A549 (cell line): ENCODE measurements at regions not wholly inside any gene's neighbourhood (a gene's known extent, or its start where the extent isn't known, plus 50 kb on each side); places are given as distances from the start of the nearest gene placed in this dataset.

Experiments
- ATAC-seq, 2 experiments: fragments of 200-7000 bp in 1 of 2; fragments of >200 bp in 1 of 2; cut with Nextera tagmentation in 1 of 2; cut with Tn5 transposase in 1 of 2; 3 replicates each; pipeline versions ENCODE4 v1.8.0 to v1.9.1; 2018 to 2020; ENCODE audit warnings: mild to moderate bottlenecking in 1 of 2, moderate library complexity in 1 of 2
- CTCF ChIA-PET: fragments of 300-600 bp; sonication (Branson Sonifier 250); formaldehyde crosslinking; extraction: SDS; loops from one replicate; lab custom pipeline; 2021; ENCODE audit warnings: antibody characterized with exemption, inconsistent platforms; lab: Yijun Ruan, JAX
- POLR2A ChIA-PET: fragments of 350-600 bp; formaldehyde crosslinking; extraction: SDS; loops from one replicate; lab custom pipeline; 2021; ENCODE audit warnings: antibody characterized with exemption, inconsistent platforms; lab: Yijun Ruan, JAX
- DNase-seq, 2 experiments: peaks; one replicate each; pipeline versions ENCODE4 v3.0.0 to v3.0.0-alpha.2; 2011 to 2016; ENCODE audit warnings: low read depth in 1 of 2, low spot score in 1 of 2
- FAIRE-seq: peaks from 2 replicates; lab custom pipeline; 2011; peaks lifted over from hg19 to GRCh38; lab: Jason Lieb, UNC
- H3K27ac ChIP-seq, 2 experiments: fragments of >200 bp; sonication (Bioruptor Twin); formaldehyde crosslinking; 3 replicates each; pipeline ENCODE4 v1.5.1; 2016 to 2017
- H3K4me1 ChIP-seq: fragments of >200 bp; sonication (Bioruptor Twin); formaldehyde crosslinking; 3 replicates; pipeline ENCODE4 v1.6.1; 2016
- H3K4me2 ChIP-seq: fragments of >200 bp; sonication (Bioruptor Twin); formaldehyde crosslinking; 3 replicates; pipeline ENCODE4 v1.6.1; 2016
- H3K4me3 ChIP-seq: fragments of >200 bp; sonication (Bioruptor Twin); formaldehyde crosslinking; 3 replicates; pipeline ENCODE4 v1.5.1; 2016
- H3K9me3 ChIP-seq: fragments of >200 bp; sonication (Bioruptor Twin); formaldehyde crosslinking; 3 replicates; pipeline ENCODE4 v1.6.1; 2016
- ATOH8 ChIP-seq: fragments of 250-450 bp; sonication (Bioruptor Pico); IDR thresholded peaks from 2 replicates; pipeline ENCODE4 v1.5.0; 2020; ENCODE audit warnings: low read depth, mild to moderate bottlenecking, moderate library complexity
- CBX2 ChIP-seq: fragments of 200-600 bp; sonication (generic); IDR thresholded peaks from 2 replicates; pipeline ENCODE4 v1.6.1; 2016; ENCODE audit warnings: low read depth, mild to moderate bottlenecking, borderline replicate concordance
- CHD2 ChIP-seq: fragments of 150-350 bp; IDR thresholded peaks from 2 replicates; pipeline ENCODE4 v1.6.1; 2014; ENCODE audit warnings: low read length; ENCODE audit not compliant: partially characterized antibody
- CTCF ChIP-seq: fragments of >200 bp; sonication (Bioruptor Twin); formaldehyde crosslinking; IDR thresholded peaks from 3 replicates; pipeline ENCODE4 v1.5.1; 2016
- E2F6 ChIP-seq: IDR thresholded peaks from 2 replicates; pipeline ENCODE4 v1.6.1; 2012; ENCODE audit warnings: low read depth, borderline replicate concordance
- EHF ChIP-seq: fragments of 250-450 bp; sonication (Bioruptor Pico); IDR thresholded peaks from 2 replicates; pipeline ENCODE4 v1.5.0; 2020; ENCODE audit warnings: mild to moderate bottlenecking
- ELK1 ChIP-seq: fragments of 150-350 bp; IDR thresholded peaks from 2 replicates; pipeline ENCODE4 v1.6.1; 2014; ENCODE audit warnings: low read depth, mild to moderate bottlenecking, low read length
- ESRRA ChIP-seq: fragments of 150-350 bp; IDR thresholded peaks from 2 replicates; pipeline ENCODE4 v1.6.1; 2014; ENCODE audit warnings: mild to moderate bottlenecking, low read length, borderline replicate concordance
- FOSB ChIP-seq: fragments of 250-450 bp; sonication (Bioruptor Pico); IDR thresholded peaks from 2 replicates; pipeline ENCODE4 v1.5.0; 2020; ENCODE audit warnings: mild to moderate bottlenecking, moderate library complexity
- HOXB13 ChIP-seq: fragments of 250-450 bp; sonication (Bioruptor Pico); IDR thresholded peaks from 2 replicates; pipeline ENCODE4 v1.5.0; 2020; ENCODE audit warnings: low read depth, mild to moderate bottlenecking, moderate library complexity
- JUN ChIP-seq, 2 experiments: fragments of >200 bp; sonication (Bioruptor Twin); formaldehyde crosslinking; IDR thresholded peaks; 2 replicates in 1 of 2; 3 replicates in 1 of 2; pipeline ENCODE4 v1.6.1; 2016 to 2017
- JUNB ChIP-seq: fragments of >200 bp; sonication (Bioruptor Twin); formaldehyde crosslinking; IDR thresholded peaks from 2 replicates; pipeline ENCODE4 v1.6.1; 2016
- KDM1A ChIP-seq: fragments of 200-600 bp; sonication (generic); IDR thresholded peaks from 2 replicates; pipeline ENCODE4 v1.6.1; 2016; ENCODE audit warnings: low read depth, mild to moderate bottlenecking
- KDM5A ChIP-seq: fragments of 200-600 bp; sonication (generic); IDR thresholded peaks from 2 replicates; pipeline ENCODE4 v1.6.1; 2016; ENCODE audit warnings: antibody characterized with exemption, mild to moderate bottlenecking
- MAFK ChIP-seq: fragments of 450-650 bp; IDR thresholded peaks from 2 replicates; pipeline ENCODE4 v1.6.1; 2014; ENCODE audit not compliant: partially characterized antibody
- MAX ChIP-seq: IDR thresholded peaks from 2 replicates; pipeline ENCODE4 v1.6.1; 2012
- NPAS2 ChIP-seq: fragments of 250-450 bp; sonication (Bioruptor Pico); IDR thresholded peaks from 2 replicates; pipeline ENCODE4 v1.8.0; 2022; ENCODE audit warnings: mild to moderate bottlenecking, moderate library complexity, borderline replicate concordance
- NR3C1 ChIP-seq: fragments of >200 bp; sonication (Bioruptor Twin); formaldehyde crosslinking; IDR thresholded peaks from 3 replicates; pipeline ENCODE4 v1.6.1; 2017
- PHF8 ChIP-seq: fragments of 200-600 bp; sonication (generic); IDR thresholded peaks from 2 replicates; pipeline ENCODE4 v1.6.1; 2016; ENCODE audit warnings: low read depth, mild to moderate bottlenecking, antibody characterized with exemption, moderate library complexity, borderline replicate concordance
- RARB ChIP-seq: fragments of 250-450 bp; sonication (Bioruptor Pico); IDR thresholded peaks from 2 replicates; pipeline ENCODE4 v1.8.0; 2021; ENCODE audit warnings: mild to moderate bottlenecking, moderate library complexity
- RCOR1 ChIP-seq: fragments of 150-350 bp; IDR thresholded peaks from 2 replicates; pipeline ENCODE4 v1.6.1; 2014; ENCODE audit warnings: antibody characterized with exemption, low read length, low read depth
- SMC3 ChIP-seq: fragments of >200 bp; sonication (Bioruptor Twin); formaldehyde crosslinking; IDR thresholded peaks from 3 replicates; pipeline ENCODE4 v1.6.1; 2018; ENCODE audit warnings: inconsistent platforms
- ZC3H11A ChIP-seq: fragments of 450-650 bp; IDR thresholded peaks from 2 replicates; pipeline ENCODE4 v1.6.1; 2014; ENCODE audit warnings: antibody characterized with exemption, mild to moderate bottlenecking
- ZSCAN20 ChIP-seq: fragments of 250-450 bp; sonication (Bioruptor Pico); IDR thresholded peaks from 2 replicates; pipeline ENCODE4 v1.8.0; 2022; ENCODE audit warnings: mild to moderate bottlenecking, moderate library complexity
- WGBS: methylation state at CpG from one replicate; pipeline ENCODE4 v1.1.6; 2017; ENCODE audit errors: missing lambda C conversion rate; 5-methylcytosine and 5-hydroxymethylcytosine counted together
- TF ChIP-seq, protein P1 (sequence below): fragments of 450-650 bp; IDR thresholded peaks from 2 replicates; pipeline ENCODE4 v1.6.1; 2014; ENCODE audit warnings: antibody characterized with exemption

GRCh38 chr17:11056926-11057325 is 184.1 kb upstream of the SHISA6 start (continued):
- TF ChIP-seq, protein P1, sequence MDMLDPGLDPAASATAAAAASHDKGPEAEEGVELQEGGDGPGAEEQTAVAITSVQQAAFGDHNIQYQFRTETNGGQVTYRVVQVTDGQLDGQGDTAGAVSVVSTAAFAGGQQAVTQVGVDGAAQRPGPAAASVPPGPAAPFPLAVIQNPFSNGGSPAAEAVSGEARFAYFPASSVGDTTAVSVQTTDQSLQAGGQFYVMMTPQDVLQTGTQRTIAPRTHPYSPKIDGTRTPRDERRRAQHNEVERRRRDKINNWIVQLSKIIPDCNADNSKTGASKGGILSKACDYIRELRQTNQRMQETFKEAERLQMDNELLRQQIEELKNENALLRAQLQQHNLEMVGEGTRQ: no peak
- TF ChIP-seq NR3C1: no peak
- TF ChIP-seq FOSB (CRISPR knock-in tag): no peak
- TF ChIP-seq ESRRA: no peak
- TF ChIP-seq RCOR1: no peak
- no peak for TF ChIP-seq HOXB13 (CRISPR knock-in tag)
- no peak for TF ChIP-seq ZSCAN20 (CRISPR knock-in tag)
- TF ChIP-seq, all 56 proteins: peak for 0

DNA sequence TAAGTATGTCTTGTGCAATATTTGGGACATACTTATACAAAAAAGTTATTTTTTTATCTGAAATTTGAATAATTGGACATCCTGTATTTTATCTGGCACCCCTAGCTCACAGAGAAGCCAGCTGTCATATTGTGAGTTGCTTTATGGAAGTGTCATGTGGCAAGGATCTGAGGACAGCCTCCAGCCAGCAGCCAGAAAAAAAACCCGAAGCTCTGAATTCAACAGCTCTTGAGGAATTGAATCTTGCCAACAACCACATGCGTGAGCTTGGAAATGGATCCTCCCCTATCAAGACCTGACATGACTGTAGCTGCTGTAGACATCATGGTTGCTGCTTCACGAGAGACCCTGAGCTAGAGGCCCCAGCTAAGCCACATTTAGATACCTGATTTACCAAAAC is 187.2 kb upstream of the SHISA6 start:
- peaks cover 3% of the 10 kb centered on the region; the same call in 1 of the 3 replicates for H3K9me3 ChIP-seq
- H3K4me2 ChIP-seq: no peak overlapping the region
- POLR2A ChIA-PET: no interaction called here
- H3K4me3 ChIP-seq: no peak overlapping the region
- CTCF ChIA-PET: no interaction called here
- no peak for TF ChIP-seq RARB (CRISPR knock-in tag)
- TF ChIP-seq ZSCAN20 (CRISPR knock-in tag): no peak
- no peak for TF ChIP-seq CHD2
- TF ChIP-seq MAFK: no peak
- TF ChIP-seq E2F6: no peak
- TF ChIP-seq PHF8: no peak
- TF ChIP-seq EHF (CRISPR knock-in tag): no peak
- TF ChIP-seq ZC3H11A: no peak
- TF ChIP-seq NPAS2 (CRISPR knock-in tag): no peak
- TF ChIP-seq, protein P1: no peak
- TF ChIP-seq JUNB: no peak
- no peak for TF ChIP-seq MAX
- no peak for TF ChIP-seq KDM5A
- TF ChIP-seq KDM1A: no peak
- TF ChIP-seq CTCF: no peak
- no peak for TF ChIP-seq ELK1
- no peak for TF ChIP-seq ATOH8 (CRISPR knock-in tag)
- no peak for TF ChIP-seq CBX2
- no peak for TF ChIP-seq JUN (IDR thresholded peaks at IDR 0.05)
- no peak for TF ChIP-seq SMC3
- H3K4me1 ChIP-seq: no peaks in the 10 kb centered on the region
- no peak overlapping the region for H3K27ac ChIP-seq
- ATAC-seq: no peak
- 3% methylated on average over 3 of the region's 3 CpGs for WGBS
- FAIRE-seq: no peak
- DNase-seq: no peak
